ENCODE measurements at regions not wholly inside any gene's neighbourhood (a gene's known extent, or its start where the extent isn't known, plus 50 kb on each side); places are given as distances from the start of the nearest gene placed in this dataset.

DNA sequence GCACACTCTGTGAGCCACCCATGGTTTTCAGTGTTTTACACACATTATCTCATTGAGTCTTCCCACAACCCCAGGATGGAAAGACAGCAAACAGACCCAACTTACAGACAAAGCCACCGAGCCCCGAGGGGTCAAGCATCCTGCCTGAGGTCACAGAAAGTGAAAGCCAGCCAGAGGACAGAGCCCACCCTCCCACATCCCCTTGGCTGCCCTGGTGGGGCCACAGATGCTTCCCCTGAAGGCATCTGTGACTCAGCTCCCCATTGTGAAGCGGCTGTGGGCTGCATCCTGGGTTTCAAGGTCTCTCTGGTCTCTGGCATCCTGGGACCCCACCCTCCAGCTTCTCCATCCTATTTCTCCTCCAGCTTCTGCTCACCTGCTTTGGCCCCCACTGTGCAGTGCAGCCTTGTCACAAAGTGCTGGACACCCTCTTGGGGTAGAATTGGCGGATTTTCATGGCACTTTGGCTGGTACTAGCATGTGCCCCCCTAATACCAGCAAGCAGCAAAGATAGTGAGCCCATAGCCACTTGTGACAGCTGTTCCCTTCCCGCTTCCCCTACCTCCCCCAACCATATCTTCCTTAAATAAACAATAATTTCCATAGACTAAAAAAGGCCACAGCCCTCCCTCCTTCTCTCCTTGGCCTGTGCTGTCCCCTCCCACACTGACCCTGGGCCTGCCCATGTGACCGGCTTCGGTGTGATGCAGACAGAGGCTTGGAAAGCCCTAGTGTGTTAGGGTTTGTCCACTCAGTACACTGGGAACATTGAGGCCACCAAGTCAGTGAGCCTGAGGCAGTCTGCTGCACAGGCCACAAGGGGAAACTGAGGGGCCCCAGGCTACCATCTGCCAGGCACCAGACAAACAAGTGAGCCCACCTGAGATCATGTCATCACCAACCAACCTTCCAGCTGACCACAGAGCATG, 53.9 kb upstream of the SHISAL1 start:
- DNase-seq, result peak in 3 of 4 experiments; percentile 10 to 26 (median 16)

DNA sequence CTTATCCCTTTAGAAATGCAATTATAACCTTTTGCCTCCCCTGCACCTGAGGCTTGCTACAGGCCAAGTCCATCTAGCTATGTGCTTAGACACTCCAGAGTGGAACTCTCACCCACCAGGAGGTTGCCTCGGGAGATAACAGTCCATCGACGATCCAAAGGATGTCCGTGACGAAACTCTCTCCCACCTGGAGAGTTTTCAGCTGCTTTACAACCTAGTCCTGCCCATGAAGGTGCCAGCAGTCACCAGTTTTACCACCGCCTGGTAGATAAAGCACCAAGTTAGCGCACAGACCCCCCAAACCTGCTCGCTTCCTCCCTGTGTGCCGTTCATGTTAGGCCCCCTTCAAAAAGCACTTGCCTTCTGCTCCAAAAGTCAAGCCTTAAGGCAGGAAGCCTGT, 53.1 kb upstream of the SHISAL1 start:
- DNase-seq, result no peak

DNA sequence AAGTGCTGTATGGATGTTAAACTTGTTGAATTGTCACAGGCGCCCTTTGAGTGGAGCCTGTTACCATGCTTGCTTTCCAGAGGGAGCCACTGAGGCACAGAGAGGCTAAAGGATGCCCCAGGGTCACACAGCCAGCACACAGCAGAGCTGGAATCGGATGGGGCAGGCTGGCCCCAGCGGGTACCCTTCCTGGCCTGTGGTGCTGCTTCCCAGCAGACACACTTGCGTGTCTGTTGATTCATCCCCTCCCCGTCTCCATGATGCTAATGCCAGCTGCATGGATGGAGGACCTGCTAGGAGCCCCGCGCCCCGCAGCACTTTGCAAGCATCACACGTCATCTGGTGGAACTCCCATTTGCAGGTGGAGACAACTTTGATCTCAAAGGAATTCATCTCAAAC, 52.4 kb upstream of the SHISAL1 start:
- DNase-seq, result no peak

DNA sequence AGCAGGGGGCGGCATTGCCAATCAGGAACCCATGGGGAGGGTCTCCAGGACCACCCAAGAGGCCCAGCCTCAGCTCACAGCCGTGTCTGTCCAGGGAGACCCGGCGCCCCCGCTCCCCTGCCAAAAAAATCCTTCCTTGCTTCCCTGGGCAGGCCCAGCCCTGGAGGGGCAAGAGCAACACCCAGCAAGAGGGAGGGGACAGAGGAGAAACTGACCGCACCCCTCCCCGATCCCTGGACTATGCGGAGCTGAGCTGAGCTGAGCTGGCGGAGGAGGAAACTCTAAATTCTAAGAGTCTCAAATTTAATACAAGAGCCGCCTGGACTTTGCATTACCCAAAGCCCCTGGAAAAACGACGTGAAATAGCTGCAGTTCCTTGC, 52.0 kb upstream of the SHISAL1 start:
- no peak for DNase-seq

DNA sequence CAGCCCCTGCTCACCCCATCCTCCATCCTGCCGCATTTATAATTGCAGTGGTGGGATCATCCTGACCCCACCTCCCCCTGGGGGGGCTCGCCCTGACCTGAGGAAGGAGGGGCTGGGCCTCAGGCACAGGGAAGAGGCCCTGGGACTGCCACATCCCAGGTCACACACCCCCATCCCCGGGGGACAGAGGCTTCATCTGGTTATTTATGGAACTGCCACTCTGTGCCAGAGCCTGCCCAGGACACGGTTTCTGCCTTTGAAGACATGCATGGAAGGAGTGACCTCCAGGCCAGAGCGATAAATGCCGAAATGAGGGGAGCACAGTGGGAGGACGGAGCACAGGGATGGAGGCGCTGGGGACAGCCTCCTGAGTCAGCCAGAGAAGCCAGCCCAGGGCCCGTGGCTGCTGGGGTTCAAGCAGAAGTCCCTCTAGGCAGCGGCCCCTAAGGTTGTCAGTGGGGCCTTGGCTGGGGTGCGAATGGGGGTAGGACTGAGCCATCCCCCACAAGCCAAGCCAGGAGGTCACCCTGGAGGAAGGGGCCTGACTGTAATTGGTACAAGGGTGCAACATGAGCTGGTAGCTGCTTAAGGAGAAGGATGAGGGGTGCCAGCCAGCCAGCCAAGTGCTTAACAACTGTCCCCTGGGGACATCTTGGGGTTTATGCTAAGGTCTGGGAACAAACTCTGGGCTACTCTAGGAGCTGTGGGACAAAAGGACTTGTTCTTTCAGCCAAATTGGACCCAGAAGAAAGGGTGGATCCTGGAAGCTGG, 51.4 kb upstream of the SHISAL1 start:
- DNase-seq, result no peak

DNA sequence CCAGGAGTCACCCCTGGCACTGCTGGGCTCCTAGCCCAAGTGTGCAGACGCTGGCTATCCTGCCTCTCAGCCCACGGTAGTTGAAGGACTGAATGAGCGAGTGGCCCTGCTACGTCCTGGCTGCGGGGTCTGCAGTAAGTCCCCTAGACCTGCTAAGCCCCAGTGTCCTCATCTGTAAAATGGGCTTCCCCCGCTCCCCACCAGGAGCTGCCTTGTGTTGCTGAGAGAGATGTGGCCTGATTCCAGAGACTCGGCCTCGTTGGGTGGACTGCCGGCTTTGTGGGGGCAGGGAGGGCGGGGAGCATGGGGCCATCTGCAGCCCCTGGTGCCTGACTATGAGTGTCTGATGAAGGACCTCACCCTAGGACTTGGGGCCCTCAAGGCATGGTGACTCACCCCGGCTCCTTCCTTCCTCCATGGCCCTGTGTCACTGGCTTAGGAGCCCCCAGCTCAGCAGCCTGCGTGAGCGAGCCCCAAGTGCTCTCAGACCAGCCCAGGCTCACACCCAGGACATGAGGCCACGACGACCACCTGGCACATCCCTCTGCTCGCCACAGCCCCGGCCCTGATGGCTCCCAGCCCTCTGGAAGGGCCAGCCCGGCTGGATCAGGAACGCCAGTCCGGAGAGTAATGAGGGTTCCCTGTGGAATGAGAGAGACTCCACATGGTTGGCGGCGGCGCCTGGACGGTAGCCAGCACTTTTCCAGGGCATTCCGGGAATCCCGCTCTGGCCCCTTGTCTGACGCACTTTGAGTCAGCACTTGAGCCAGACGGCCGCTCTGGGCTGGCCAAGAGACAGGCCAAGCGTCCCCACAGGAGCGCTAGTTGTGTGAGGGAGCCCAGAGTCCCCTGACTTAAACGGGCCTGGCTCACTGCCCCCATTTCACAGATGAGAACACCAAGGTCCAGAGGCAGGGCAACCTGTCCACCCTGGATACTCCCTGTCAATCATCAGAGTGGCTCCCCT, 50.5 kb upstream of the SHISAL1 start:
- DNase-seq, result no peak

DNA sequence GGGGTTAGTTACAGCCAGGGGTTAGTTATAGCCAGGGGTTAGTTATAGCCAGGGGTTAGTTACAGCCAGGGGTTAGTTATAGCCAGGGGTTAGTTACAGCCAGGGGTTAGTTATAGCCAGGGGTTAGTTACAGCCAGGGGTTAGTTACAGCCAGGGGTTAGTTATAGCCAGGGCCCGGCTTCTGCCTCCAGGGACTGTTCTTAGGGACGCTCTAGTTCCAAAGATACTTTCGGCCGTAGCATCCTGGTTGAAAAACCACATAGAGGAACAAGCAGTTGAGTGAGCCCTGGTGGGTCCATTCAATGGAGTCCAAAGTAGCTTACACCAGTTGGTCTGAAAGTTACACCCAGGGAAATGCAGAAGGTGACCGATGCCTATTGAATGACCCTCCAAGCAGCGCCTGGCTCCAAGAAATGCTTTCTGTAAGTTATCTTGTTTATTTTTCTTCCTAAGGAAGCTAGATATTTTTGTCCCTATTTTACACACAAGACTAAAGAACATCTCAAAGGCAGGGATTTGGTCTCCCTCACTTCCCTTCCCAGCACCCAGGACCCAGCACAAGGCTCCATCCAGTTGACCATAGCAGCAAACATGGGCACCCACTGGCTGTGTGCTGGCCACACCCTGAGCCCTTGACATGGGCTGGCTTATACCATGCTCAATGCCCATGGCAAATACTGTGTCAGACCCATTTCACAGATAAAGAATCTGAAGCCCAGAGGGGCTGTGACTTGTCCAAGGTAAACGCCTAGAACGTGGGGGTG, 49.7 kb upstream of the SHISAL1 start:
- no peak for DNase-seq
